ENCODE measurements at regions not wholly inside any gene's neighbourhood (a gene's known extent, or its start where the extent isn't known, plus 50 kb on each side); places are given as distances from the start of the nearest gene placed in this dataset.

- no peaks in the 10 kb centered on the region for H3K9me2 ChIP-seq (ENCODE audit: low read depth, low read length)
- H3K27me3 ChIP-seq (ENCODE audit: insufficient read depth, low read length): no peaks in the 10 kb centered on the region
- H3K4me3 ChIP-seq (ENCODE audit: low read depth, low read length, poor library complexity, severe bottlenecking): no peak overlapping the region
- H3K4me2 ChIP-seq (ENCODE audit: low read length): no peak overlapping the region
- no peak overlapping the region for H2AFZ ChIP-seq (ENCODE audit: low read length)
- no peak overlapping the region for H3K27ac ChIP-seq (ENCODE audit: low read depth, low read length, poor library complexity, severe bottlenecking)
- no peaks in the 10 kb centered on the region for H3K9me3 ChIP-seq (ENCODE audit: low read length)
- no peaks in the 10 kb centered on the region for H3K4me1 ChIP-seq (ENCODE audit: insufficient read depth, low read length, severe bottlenecking)
- H3K9ac ChIP-seq (ENCODE audit: low read length): no peak overlapping the region
- H3K36me3 ChIP-seq (ENCODE audit: insufficient read depth, low read length): no peaks in the 10 kb centered on the region
- no peaks in the 10 kb centered on the region for H3F3A ChIP-seq (ENCODE audit: insufficient read depth, low read length)
- no peaks in the 10 kb centered on the region for H3K79me2 ChIP-seq (ENCODE audit: insufficient read depth, low read length)
- no peak for TF ChIP-seq EZH2 (IDR thresholded peaks at IDR 0.05; ENCODE audit: borderline replicate concordance, low read length)
- TF ChIP-seq, protein P1, sequence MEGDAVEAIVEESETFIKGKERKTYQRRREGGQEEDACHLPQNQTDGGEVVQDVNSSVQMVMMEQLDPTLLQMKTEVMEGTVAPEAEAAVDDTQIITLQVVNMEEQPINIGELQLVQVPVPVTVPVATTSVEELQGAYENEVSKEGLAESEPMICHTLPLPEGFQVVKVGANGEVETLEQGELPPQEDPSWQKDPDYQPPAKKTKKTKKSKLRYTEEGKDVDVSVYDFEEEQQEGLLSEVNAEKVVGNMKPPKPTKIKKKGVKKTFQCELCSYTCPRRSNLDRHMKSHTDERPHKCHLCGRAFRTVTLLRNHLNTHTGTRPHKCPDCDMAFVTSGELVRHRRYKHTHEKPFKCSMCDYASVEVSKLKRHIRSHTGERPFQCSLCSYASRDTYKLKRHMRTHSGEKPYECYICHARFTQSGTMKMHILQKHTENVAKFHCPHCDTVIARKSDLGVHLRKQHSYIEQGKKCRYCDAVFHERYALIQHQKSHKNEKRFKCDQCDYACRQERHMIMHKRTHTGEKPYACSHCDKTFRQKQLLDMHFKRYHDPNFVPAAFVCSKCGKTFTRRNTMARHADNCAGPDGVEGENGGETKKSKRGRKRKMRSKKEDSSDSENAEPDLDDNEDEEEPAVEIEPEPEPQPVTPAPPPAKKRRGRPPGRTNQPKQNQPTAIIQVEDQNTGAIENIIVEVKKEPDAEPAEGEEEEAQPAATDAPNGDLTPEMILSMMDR (IDR thresholded peaks at IDR 0.05; ENCODE audit: low read length): no peak
- H4K20me1 ChIP-seq (ENCODE audit: insufficient read depth, low read length): no peaks in the 10 kb centered on the region
Observed at GRCh38 chr2:239832490-239833268, 192.5 kb downstream of the NDUFA10 start.

GRCh38 chr2:239831861-239832489, 193.2 kb downstream of the NDUFA10 start:
- Histone ChIP-seq H3K4me3 (ENCODE audit: low read depth, low read length, poor library complexity, severe bottlenecking) (no peak overlapping the region), H3K4me1 (ENCODE audit: insufficient read depth, low read length, severe bottlenecking) (no peaks in the 10 kb centered on the region), H3K27ac (ENCODE audit: low read depth, low read length, poor library complexity, severe bottlenecking) (no peak overlapping the region), H3K9ac (ENCODE audit: low read length) (no peak overlapping the region), H2AFZ (ENCODE audit: low read length) (no peak overlapping the region), H3K4me2 (ENCODE audit: low read length) (no peak overlapping the region), H3K9me3 (ENCODE audit: low read length) (no peaks in the 10 kb centered on the region), H3K36me3 (ENCODE audit: insufficient read depth, low read length) (no peaks in the 10 kb centered on the region), H3K79me2 (ENCODE audit: insufficient read depth, low read length) (no peaks in the 10 kb centered on the region), H4K20me1 (ENCODE audit: insufficient read depth, low read length) (no peaks in the 10 kb centered on the region), H3K9me2 (ENCODE audit: low read depth, low read length) (no peaks in the 10 kb centered on the region), H3K27me3 (ENCODE audit: insufficient read depth, low read length) (no peaks in the 10 kb centered on the region), H3F3A (ENCODE audit: insufficient read depth, low read length) (no peaks in the 10 kb centered on the region)
- TF ChIP-seq, protein P1 (IDR thresholded peaks at IDR 0.05; ENCODE audit: low read length): no peak
- no peak for TF ChIP-seq EZH2 (IDR thresholded peaks at IDR 0.05; ENCODE audit: borderline replicate concordance, low read length)

- H3K4me1 ChIP-seq (ENCODE audit: insufficient read depth, low read length, severe bottlenecking): no peaks in the 10 kb centered on the region
- no peak overlapping the region for H3K27ac ChIP-seq (ENCODE audit: low read depth, low read length, poor library complexity, severe bottlenecking)
- no peaks in the 10 kb centered on the region for H3K27me3 ChIP-seq (ENCODE audit: insufficient read depth, low read length)
- no peak for TF ChIP-seq EZH2 (IDR thresholded peaks at IDR 0.05; ENCODE audit: borderline replicate concordance, low read length)
- TF ChIP-seq, protein P1 (IDR thresholded peaks at IDR 0.05; ENCODE audit: low read length): no peak
- H4K20me1 ChIP-seq (ENCODE audit: insufficient read depth, low read length): no peaks in the 10 kb centered on the region
- no peaks in the 10 kb centered on the region for H3K9me3 ChIP-seq (ENCODE audit: low read length)
- no peaks in the 10 kb centered on the region for H3K36me3 ChIP-seq (ENCODE audit: insufficient read depth, low read length)
- no peaks in the 10 kb centered on the region for H3K79me2 ChIP-seq (ENCODE audit: insufficient read depth, low read length)
- no peak overlapping the region for H3K4me2 ChIP-seq (ENCODE audit: low read length)
- no peaks in the 10 kb centered on the region for H3K9me2 ChIP-seq (ENCODE audit: low read depth, low read length)
- no peak overlapping the region for H2AFZ ChIP-seq (ENCODE audit: low read length)
- H3K4me3 ChIP-seq (ENCODE audit: low read depth, low read length, poor library complexity, severe bottlenecking): no peak overlapping the region
- H3F3A ChIP-seq (ENCODE audit: insufficient read depth, low read length): no peaks in the 10 kb centered on the region
- no peak overlapping the region for H3K9ac ChIP-seq (ENCODE audit: low read length)
Observed at GRCh38 chr2:239831001-239831731, 194.0 kb downstream of the NDUFA10 start.

Data from OCI-LY1 (cell line).